Mucosa of stomach (tissue), 1 donor: ENCODE measurements at regions not wholly inside any gene's neighbourhood (a gene's known extent, or its start where the extent isn't known, plus 50 kb on each side); places are given as distances from the start of the nearest gene placed in this dataset.

ENCODE experiments used
- H3K27me3 ChIP-seq: one replicate; pipeline ENCODE4 v1.7.0; 2013; ENCODE audit warnings: mild to moderate bottlenecking, low read length; ENCODE audit not compliant: control insufficient read depth, insufficient read depth
- H3K36me3 ChIP-seq: one replicate; pipeline ENCODE4 v1.7.0; 2013; ENCODE audit warnings: low read length; ENCODE audit not compliant: control insufficient read depth, insufficient read depth
- H3K4me1 ChIP-seq: one replicate; pipeline ENCODE4 v1.7.0; 2013; ENCODE audit warnings: mild to moderate bottlenecking, low read length; ENCODE audit not compliant: control insufficient read depth, insufficient read depth
- H3K4me3 ChIP-seq: one replicate; pipeline ENCODE4 v1.7.0; 2013; ENCODE audit warnings: low read length
- H3K9ac ChIP-seq: one replicate; pipeline ENCODE4 v1.7.0; 2013; ENCODE audit warnings: mild to moderate bottlenecking, low read length, moderate library complexity
- H3K9me3 ChIP-seq: one replicate; pipeline ENCODE4 v1.7.0; 2013; ENCODE audit warnings: mild to moderate bottlenecking, low read length, moderate library complexity; ENCODE audit not compliant: control insufficient read depth
- donor health status: Pancreatic carcinoma.

DNA sequence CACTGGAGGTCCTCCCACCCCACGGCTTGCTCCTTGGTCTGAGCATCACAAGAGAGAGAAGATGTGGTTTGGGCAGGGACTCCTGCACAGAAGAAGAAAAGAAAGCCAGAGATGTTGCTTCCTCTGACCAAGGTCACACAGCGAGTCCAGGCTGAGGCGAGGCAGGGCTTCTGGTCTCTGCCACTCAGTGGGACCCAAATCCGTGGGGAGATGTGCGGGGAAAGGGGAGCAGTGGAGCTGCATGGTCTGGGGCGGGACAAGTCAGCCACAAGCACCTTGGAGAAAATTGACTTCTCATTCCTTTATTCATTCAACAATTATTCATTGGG lies 150.9 kb downstream of the C9orf50 start:
- Histone ChIP-seq H3K27me3 (no peaks in the 10 kb centered on the region), H3K36me3 (no peaks in the 10 kb centered on the region), H3K9me3 (no peaks in the 10 kb centered on the region), H3K4me3 (no peak overlapping the region), H3K4me1 (peaks cover 12% of the 10 kb centered on the region), H3K9ac (no peak overlapping the region)

DNA sequence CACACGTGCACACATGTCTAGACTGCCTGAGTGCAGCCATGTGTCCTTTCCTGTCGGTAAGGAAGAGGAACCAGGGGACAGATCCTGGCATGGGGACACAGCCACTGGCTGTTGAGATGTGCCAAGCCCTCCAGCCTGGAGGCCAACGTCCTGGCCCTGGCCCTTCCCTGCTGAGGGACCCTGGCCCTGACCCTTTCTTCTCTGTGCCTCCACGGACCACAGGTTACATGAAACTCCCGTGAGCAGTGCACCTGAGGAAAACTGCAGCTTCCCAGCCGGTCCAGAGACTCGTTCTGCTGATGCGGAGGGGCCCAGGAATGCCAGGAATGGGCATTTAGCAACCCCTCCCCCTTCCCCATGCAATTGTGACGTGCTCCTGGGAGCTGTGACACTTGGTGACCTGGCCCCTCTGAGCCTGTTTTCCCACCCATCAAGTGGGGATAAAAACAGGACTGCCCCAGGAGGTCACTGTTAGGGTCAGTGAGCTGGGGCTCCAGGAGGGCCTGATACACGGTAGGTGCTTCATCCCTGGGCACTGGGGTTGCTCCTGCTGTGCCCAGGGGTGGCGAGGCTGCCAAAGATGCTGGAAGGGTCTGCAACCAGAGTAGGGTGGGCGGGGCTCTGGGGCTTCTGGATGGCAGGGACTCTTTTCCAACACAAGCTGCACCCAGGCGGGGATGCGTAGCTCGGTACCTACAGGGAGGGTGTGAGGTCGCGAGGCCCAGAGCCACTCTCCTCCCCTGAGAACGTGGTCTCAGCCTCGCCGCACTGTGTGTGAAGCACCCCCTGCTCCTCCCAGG lies 151.5 kb downstream of the C9orf50 start:
- H3K9ac ChIP-seq, result no peak overlapping the region

DNA sequence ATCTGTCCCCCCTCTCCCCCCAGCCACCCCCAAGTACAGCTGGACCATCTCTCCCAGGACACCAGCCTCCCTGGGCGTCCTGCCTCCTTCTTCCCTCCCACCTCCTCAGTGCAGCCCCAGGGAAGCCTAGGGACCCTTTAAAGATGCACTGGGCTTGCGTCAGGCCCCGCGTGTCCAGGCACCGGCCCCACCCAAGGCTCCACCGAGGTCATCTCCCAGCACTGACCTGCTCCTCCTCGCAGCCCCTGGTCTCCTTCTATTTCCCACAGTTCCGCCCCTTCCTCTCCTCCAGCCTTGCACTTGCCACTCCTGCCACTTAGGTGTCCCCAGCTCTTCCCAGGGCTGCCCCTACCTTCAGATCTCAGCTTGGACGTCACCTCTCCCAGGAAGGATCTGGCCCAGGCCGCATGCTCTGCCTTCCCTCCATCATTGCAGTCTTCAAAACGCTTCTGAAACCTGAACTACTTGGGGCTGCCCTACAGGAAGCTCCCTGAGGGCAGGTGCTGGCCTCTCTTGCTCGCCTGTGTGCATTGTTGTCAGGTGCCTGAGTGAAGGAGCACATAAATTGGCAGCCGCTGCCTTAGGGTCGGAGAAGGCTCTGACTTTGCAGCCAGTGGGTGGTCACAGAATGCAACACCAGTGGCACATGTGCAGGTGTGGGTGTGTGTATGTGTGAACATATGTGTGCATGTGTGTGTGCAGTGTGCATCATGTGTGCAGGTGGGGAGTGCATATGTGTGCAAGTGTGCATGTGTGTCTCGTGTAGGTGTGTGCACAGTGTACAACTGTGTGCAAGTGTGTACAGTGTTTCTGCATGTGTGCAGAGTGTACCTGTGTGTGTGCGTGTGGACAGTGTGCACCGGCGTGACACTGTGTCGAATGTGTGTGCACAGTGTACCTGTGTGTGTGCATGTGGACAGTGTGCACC lies 152.9 kb downstream of the C9orf50 start:
- Histone ChIP-seq H3K4me3 (no peak overlapping the region), H3K4me1 (peaks cover 18% of the 10 kb centered on the region), H3K9me3 (no peaks in the 10 kb centered on the region), H3K27me3 (no peaks in the 10 kb centered on the region), H3K36me3 (no peaks in the 10 kb centered on the region), H3K9ac (no peak overlapping the region)

More for the DNA sequence above, 151.5 kb downstream of the C9orf50 start:
- no peak overlapping the region for H3K4me3 ChIP-seq
- no peaks in the 10 kb centered on the region for H3K9me3 ChIP-seq
- no peaks in the 10 kb centered on the region for H3K27me3 ChIP-seq
- peaks cover 15% of the 10 kb centered on the region for H3K4me1 ChIP-seq
- no peaks in the 10 kb centered on the region for H3K36me3 ChIP-seq

DNA sequence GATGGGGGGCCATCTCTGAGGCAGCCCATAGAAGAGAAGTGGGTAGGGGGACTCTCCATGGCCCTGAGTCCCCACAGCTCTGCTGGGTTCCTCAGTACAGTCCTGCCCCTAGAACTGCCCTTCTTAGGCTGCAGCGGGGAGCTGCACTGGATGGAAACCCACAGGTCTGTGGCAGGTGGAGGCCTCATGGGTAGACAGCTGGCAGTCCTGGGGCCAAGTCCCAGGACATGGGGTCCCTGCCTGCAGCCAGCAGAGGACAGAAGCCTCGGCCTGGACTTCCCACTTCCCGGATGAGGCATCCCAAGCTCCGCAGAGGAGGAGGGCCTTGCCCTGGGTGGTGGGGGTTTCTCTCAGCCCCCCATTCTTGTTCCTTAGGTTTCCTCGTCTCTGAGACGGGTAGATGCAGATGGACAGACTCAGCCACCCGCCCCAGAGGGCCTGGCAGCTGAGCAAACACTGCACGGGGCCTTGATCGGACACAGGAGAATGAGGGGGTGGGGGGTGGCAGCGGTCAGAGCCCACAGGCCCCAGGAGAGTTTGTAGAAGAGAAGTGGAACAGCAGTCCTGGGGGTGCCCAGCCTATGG lies 153.8 kb downstream of the C9orf50 start:
- Histone ChIP-seq H3K9ac (no peak overlapping the region), H3K36me3 (no peaks in the 10 kb centered on the region), H3K4me3 (no peak overlapping the region), H3K9me3 (no peaks in the 10 kb centered on the region), H3K4me1 (peaks cover 18% of the 10 kb centered on the region), H3K27me3 (no peaks in the 10 kb centered on the region)

DNA sequence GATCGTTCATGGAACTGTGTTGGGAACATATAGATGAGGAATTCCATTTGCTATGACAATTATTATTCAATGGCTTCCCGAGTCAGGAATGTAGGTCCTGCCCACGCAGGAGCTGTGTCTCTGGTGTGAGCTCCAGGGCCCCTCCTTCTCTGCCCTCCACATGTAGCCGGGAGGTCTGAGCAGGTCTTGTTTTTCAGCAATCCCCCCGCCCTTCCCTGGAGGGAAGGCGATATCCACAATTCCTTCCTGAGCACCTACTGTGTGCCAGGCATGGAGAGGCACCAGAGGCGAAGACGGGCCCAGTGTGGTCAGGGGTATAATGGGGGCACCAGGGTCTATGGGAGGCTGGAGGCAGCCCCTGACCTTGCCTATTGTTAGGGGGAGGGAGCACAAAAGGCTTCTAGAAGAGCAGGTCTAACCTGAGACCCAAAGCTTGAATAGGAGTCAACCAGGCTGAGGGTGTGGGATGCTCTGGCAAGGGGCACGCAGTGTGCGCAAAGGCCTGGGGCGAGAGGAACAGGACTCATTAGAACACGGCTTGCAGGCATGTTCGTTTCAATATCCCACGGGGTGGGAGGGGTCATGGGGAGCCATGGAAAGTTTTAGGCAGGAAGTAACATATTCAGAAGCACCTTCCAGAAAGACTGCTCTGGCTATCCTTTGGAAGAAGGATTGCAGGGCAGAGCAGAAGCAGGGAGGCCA lies 154.9 kb downstream of the C9orf50 start:
- Histone ChIP-seq H3K36me3 (no peaks in the 10 kb centered on the region), H3K9me3 (no peaks in the 10 kb centered on the region), H3K27me3 (no peaks in the 10 kb centered on the region), H3K9ac (peak overlapping the region; percentile 37), H3K4me1 (peaks cover 23% of the 10 kb centered on the region), H3K4me3 (no peak overlapping the region)

DNA sequence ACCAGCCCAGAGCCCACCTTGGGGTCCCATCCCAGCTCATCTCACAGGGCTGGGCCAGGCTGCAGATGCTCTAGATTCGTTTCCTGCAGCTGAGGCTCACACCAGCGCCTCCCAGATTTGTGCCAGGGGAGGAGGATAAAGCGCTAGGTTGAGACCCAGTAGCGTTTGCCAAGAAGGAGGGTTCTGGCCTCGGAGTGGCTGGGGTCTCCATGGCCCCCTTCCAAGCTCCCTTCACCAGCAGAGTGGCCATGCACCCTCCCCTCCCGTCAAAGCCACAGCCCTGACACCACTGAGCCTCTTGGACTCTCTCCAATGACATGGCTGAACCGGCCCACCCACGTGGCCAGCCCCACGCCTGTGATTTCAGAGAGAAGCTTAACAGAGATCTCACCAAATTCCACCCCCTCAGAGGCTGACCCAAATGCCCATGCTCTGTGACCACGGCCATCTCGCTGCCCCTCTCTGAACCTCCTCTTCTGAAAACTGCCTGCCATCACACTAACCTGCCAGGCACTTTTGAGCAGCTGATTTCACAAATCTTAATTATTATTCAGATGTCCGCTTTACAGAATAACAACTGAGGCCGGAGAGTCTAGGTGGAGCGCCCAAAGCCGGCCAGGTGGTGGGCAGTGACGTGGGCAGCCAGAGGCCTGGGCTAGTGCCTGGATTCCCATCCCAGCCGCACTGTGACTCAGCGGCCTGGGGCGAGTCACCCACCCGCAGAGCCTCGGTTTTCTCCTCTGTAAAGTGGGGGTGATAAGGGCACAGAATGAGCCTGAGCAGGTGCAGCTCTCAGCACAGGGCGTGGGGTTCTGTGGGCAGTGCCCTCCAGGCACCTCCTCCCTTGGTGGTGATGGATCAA lies 155.7 kb downstream of the C9orf50 start:
- Histone ChIP-seq H3K9me3 (no peaks in the 10 kb centered on the region), H3K4me1 (peaks cover 27% of the 10 kb centered on the region), H3K4me3 (no peak overlapping the region), H3K27me3 (no peaks in the 10 kb centered on the region), H3K36me3 (no peaks in the 10 kb centered on the region), H3K9ac (peak overlapping the region; percentile 37)

DNA sequence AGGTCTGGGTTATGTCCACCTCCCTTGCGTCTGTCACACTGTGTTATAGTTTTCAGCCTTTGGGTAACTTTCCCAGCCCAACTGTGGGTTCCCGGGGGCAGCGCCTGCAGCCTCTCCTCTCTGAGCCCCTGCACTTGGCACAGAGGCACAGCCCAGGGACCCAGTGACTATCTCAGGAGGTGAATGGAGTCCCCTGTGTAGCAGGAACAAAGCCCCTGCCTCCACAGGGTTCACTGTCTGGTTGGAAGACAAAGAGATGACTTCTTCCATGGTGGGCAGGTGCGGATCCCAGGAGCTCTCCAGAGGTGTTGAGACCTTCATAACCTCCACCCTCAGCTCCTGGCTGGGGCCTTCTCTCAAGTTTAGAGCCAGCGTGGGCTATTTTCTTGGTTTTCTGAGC lies 156.9 kb downstream of the C9orf50 start:
- Histone ChIP-seq H3K4me3 (no peak overlapping the region), H3K9me3 (no peaks in the 10 kb centered on the region), H3K27me3 (no peaks in the 10 kb centered on the region), H3K36me3 (no peaks in the 10 kb centered on the region), H3K9ac (no peak overlapping the region), H3K4me1 (peaks cover 39% of the 10 kb centered on the region)

DNA sequence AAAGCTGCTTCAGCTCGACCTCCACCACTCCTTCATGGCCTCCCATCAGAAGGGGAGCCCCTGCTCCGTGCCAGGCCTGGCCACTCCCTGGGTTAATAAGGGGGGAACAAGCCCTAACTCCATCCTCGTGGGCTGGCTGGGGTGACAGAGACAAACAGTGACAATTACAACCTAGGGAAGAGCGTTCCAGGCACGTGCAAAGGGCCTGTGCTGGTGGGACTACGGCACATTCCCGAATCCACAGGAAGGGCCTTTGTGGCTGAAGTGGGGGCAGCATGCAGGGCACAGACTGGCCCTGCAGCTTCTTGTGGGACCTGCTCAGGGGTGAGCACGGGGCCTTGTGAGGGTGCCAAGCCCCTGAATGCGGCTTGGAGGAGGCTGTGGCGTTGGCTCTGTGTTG lies 157.4 kb downstream of the C9orf50 start:
- Histone ChIP-seq H3K9ac (no peak overlapping the region), H3K4me3 (no peak overlapping the region), H3K4me1 (peaks cover 44% of the 10 kb centered on the region), H3K9me3 (no peaks in the 10 kb centered on the region), H3K27me3 (no peaks in the 10 kb centered on the region), H3K36me3 (no peaks in the 10 kb centered on the region)

DNA sequence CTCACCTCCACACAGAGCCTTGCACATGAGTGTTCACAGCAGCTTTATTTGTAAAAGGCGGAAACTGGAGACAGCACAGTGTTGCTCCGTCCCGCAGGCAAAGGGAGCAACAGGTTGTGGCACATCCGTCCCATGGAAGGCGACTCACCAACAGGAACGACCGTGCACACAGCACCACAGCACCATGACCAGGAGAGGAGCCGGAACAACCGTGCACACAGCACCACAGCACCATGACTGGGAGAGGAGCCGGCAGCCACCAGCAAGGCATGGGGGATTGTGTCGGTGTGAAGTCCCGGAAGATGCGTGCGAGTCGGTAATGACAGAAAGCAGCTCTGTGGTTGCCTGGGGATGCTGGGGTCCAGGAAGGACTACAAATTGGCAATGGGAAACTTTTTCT lies 158.5 kb downstream of the C9orf50 start:
- Histone ChIP-seq H3K9me3 (no peaks in the 10 kb centered on the region), H3K27me3 (no peaks in the 10 kb centered on the region), H3K4me3 (no peak overlapping the region), H3K36me3 (no peaks in the 10 kb centered on the region), H3K4me1 (peaks cover 52% of the 10 kb centered on the region), H3K9ac (no peak overlapping the region)

DNA sequence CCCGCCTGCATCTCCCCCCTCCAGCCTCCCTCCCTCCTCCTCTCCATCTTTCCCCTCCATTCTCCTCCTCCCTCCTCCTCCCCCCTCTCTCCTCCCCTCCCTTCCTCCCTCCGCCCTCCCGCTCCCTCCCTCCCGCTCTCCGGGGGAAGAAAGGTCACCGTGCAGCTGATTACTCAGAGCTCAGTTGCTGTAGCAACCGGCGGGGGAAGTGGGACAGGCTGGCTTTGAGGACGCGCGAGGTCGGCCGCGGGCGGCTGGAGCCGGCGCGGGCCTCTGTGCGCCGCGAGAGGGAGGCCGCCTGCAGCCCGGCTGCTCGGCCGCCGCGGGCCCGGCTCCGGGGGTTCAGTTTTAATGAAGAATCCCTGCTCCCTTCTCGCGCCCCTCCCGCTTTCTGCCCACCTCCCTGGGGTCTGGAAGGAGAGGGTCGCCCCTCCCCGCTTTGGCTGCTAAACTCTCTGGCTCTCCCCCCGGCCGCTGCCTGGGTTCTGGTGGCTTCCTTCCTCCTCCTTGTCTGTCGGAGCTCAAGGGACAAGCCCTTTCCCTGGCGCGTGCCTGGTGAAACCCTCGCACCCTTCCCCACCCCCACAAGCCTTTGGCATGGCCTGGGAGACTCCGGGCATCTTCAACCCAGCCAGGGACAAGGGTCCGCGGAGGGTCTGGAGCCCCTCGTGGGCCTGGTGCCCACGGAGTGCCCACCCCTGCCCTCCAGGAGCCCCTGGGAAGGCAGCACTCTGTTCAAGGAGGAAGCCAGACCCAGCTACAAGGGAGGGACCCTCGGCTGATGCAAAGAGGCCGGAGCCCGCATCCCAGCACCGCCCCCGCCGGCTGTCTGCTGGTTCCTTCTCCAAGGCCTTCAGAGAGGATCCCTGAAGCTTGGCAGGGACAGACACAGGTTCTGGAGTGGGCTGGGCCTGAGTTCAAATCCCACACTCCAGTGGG lies 160.3 kb downstream of the C9orf50 start:
- Histone ChIP-seq H3K4me3 (peak overlapping the region; percentile 15), H3K4me1 (peaks cover 46% of the 10 kb centered on the region), H3K9ac (peak overlapping the region; percentile 96), H3K27me3 (no peaks in the 10 kb centered on the region), H3K9me3 (no peaks in the 10 kb centered on the region), H3K36me3 (no peaks in the 10 kb centered on the region)
